AG08396 (cell line): ENCODE measurements at regions not wholly inside any gene's neighbourhood (a gene's known extent, or its start where the extent isn't known, plus 50 kb on each side); places are given as distances from the start of the nearest gene placed in this dataset.
"Not testable (repeated sequence)": the region's sequence is repeated elsewhere in the genome, so short reads cannot be mapped to it uniquely, and the experiment has no call there.

Source experiments
- DNase-seq: peaks from one replicate; pipeline ENCODE4 v3.0.0; 2012; ENCODE audit warnings: low spot score, mixed read lengths

- DNase-seq, result no peak
Measured at GRCh38 chr18:67134911-67135310, 381.6 kb downstream of the DSEL start.

DNA sequence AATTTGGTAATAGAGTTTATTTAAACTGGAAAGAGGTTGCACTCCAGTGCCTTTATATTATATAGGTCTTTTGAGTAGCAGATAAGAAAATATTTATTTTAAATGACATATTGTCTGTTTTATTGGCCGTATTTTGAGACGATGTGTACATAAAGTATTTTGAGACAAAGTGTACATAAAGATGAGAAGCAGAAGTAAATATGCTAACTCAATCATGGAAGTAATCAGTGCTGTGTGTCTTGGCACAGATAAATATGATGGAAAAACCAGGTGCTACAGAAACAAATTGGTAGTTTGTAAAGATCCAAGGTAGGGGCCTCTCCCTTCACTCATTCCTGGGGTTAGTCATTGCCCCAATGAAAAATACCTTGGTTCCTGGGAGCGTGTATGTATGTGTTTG is 382.9 kb downstream of the DSEL start:
- DNase-seq, result no peak

DNA sequence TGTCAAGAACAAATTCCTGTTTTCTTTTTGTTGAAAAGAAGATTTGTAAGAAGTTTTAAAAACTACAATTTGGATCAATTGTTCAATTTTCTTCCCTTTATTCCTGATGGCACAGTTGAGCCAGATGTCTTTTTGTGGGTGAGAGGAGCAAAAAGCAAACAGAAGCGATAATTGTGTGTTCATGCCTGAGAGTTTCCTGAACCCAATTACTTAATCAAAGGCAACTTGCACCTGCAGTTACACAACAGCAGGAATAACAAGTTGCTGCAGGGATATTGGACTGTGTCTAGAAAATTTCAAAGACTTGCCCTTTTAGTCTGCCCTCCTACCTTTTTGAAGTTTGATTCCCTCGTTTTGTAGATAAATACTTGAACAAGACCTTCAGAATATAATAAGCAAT is 383.6 kb downstream of the DSEL start:
- no peak for DNase-seq

- no peak for DNase-seq
Measured at GRCh38 chr18:67131498-67131897, 385.0 kb downstream of the DSEL start.

DNA sequence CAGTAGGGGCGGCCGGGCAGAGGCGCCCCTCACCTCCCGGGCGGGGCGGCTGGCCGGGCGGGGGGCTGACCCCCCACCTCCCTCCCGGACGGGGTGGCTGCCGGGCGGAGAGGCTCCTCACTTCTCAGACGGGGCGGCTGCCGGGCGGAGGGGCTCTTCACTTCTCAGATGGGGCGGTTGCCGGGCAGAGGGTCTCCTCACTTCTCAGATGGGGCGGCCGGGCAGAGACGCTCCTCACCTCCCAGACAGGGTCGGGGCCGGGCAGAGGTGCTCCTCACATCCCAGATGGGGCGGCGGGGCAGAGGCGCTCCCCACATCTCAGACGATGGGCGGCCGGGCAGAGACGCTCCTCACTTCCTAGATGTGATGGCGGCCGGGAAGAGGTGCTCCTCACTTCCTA is 389.8 kb downstream of the DSEL start:
- DNase-seq, result not testable (repeated sequence)

DNA sequence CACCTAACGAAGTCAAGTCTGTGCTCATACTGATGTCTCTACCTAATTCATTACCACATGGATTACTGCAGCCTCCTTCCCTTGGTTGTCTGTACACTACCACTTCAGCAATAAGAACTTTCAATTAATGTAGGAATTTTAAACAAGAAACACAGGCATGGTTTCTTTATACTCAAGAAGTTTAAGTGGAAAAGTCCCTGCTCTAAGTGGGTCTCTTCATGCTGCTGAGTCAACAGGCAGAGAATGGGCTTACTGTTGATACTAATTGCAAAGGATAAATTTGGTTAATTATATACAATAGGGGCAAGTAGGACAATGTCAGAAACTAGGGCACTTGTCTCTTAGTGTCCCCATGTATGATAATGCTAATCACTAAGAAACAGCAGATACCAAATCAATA is 392.6 kb downstream of the DSEL start:
- DNase-seq, result no peak

DNA sequence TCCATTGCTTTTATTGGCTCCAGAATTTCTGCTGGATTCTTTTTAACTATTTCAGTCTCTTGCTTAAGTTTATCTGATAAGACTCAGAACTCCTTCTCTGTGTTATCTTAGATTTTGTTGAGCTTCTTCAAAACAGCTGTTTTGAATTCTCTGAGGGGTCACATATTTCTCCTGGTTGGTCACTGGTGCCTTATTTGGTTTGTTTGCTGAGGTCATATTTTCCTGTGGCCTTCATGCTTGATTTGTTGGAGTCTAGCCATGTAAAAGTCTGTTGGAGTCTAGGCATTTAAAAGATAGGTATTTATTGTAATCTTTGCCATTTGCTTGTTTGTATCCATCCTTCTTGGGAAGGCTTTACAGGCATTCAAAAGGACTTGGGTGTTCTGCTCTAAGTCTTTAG is 398.7 kb downstream of the DSEL start:
- no peak for DNase-seq

DNA sequence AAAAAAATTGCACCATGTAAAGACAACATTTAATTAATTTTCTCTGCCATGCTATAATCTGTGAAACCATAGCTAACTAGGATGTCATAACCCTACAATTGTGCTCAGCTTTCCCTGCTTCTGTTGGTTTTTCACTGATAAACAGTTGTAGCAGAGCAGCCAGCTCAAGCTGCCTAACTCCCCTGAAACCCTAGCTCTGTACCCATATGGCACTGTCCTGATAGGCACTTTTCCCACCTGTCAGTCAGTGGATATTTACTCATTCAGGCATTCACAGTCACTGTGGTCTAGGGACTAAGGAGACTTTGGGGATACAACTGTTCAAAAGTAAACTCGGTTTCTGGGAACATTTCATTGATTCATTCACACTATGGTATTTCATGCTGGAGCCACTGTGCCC is 407.0 kb downstream of the DSEL start:
- DNase-seq, result no peak

GRCh38 chr18:67108894-67109293 is 407.6 kb downstream of the DSEL start:
- no peak for DNase-seq

- peak; percentile 57 for DNase-seq
Measured at GRCh38 chr18:67104700-67105284, 411.7 kb downstream of the DSEL start.

DNA sequence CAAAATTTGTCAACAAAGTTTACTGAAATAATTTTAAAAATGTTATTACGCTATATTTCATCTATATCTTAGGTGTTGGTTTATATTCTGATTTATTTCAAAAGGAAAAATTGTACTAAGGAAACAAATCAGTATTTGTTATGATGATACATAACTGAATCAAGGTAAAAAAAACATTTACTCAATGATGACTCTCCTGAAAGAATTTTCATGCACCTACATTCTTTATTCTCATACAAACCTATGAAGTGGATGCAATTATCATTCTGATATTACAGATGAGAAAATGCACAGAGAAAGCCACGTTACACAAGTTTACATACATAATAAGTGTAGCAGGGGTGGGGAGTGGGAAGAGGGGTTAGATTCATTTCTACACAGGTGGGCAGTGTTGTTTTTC is 422.4 kb downstream of the DSEL start:
- DNase-seq, result no peak

- DNase-seq, result no peak
Measured at GRCh38 chr18:67092141-67092540, 424.4 kb downstream of the DSEL start.

DNA sequence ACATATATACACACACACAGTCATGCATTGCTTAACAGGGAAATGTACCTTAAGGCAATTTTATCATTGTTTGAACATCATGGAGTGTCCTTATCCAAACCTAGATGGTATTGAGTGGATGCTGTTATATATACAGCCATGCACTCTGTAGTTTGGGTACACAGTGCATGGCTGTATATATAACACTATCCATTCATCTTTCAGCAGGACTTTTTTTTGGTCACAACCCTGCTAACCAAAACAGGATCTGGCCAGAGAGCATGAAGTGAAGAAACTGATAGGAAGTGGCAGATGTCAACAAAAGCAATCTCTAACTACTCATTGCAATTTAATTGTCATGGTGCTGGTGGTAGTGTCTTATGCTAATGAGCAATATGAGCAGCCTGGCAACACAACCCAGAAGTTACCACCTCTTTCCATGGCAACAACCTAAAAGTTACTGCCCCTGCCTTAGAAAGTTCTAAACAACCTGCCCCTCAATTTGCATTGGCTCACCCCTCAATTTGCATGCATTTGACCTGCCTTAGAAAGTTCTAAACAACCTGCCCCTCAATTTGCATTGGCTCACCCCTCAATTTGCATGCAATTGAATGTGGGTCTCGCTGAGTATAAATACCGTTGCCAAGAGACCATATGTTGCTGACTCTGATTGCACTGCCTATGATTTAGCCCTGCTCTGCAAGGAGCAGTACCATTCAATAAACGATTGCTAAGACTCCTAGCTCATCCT is 434.9 kb downstream of the DSEL start:
- no peak for DNase-seq

GRCh38 chr18:67080601-67081000 is 435.9 kb downstream of the DSEL start:
- DNase-seq, result no peak

DNA sequence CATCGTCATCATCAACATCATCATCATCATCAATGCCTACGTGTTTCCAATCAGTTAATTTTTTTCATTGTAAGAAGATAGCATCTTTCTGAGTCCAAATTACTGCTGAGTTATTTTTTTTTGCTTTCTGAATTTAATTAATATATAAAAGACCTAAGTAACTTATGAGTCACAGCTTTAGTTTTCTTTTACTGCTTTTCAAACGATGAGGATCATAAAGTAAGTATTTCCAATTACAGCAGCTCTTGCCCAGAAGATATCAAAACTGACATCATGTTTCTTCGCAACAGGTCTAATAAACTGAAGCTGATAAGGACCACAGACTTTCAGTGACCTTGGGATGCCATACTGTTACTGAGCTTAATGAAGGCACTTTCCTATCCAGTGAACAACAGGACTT is 442.2 kb downstream of the DSEL start:
- no peak for DNase-seq

DNA sequence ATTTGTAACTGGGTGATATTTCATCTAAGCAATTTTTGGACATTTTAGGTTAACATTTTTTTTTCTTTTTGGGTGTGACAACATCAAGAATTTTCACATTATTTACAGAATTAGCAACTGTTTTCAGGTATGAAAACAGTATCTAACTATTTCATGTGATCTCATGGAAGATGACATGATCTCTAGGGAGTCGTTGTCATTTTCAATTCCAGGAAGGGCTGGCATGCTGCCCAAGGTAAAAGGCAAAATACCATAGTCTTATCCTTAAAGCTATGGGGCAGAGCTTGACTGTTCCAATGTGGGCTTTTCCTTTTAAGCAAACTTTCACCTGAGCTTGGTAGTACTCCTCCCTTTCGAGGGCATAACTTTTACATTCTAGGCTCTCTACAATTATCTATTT is 443.7 kb downstream of the DSEL start:
- DNase-seq, result no peak

- DNase-seq, result no peak
Measured at GRCh38 chr18:67068608-67069007, 447.9 kb downstream of the DSEL start.

- no peak for DNase-seq
Measured at GRCh38 chr18:67047334-67047733, 443.4 kb upstream of the CDH19 start.

DNA sequence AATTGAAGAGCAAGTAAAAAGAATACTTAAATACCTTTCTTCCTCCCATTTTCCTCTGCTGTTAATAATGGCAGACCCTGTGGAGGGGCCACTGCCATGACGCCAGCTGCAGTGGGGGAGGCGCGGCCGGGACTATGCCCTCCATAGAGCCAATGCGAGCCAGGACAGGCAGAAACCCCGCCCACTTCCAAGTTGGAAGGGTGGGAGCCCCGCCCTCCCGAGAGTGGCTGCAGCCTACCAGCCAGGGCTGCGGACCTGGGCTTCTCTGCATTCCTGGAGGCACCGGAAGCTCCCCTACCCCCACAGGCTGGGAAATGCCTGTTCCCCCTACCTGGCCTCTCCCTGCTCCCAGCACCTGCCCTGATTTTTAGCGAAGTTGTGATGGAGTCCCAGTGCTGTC is 439.4 kb upstream of the CDH19 start:
- DNase-seq, result no peak

- no peak for DNase-seq
Measured at GRCh38 chr18:67041334-67041733, 437.4 kb upstream of the CDH19 start.

GRCh38 chr18:67035026-67035425 is 431.1 kb upstream of the CDH19 start:
- no peak for DNase-seq

DNA sequence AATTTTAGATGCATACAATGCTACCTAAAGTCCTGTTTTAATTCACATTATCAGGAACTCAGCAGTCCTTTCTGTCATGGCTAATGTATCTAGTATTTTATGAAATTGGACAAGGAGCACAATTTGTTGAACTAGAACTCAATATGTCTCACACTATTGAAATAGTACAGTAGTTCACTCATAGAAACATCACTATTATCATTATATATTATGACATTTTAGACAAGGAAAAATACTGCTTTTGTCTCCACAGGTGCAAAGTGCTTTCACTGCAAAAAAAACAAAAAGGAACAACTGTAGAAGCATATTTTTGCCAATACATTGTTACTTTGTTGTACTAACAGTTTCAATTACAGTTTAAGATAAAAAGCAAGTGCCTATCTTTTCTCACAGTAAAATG is 419.2 kb upstream of the CDH19 start:
- DNase-seq, result no peak

DNA sequence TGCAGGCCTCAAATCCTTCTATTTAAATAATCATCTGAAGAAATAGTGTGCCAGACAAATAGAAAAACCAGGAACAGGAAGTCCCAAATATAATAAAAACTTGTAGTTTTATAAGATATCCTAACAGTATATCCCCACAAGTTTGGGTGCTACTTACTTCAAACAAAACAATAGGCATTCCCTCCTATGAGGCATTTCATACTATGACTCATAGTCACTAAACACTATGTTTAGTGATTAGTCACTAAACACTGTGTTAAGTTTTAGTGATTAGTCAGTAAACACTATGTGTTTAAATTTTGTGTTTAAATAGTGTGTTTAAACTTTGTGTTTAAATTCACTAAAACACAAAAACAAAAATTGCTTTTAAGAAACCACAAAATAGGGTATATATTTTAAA is 407.0 kb upstream of the CDH19 start:
- DNase-seq, result no peak

- no peak for DNase-seq
Measured at GRCh38 chr18:67007999-67008398, 404.1 kb upstream of the CDH19 start.
